K562 (cell line): ENCODE measurements at regions not wholly inside any gene's neighbourhood (a gene's known extent, or its start where the extent isn't known, plus 50 kb on each side); places are given as distances from the start of the nearest gene placed in this dataset.

ENCODE experiments used
- ATAC-seq: fragments of 200-7000 bp; cut with Tn5 transposase; 3 replicates; pipeline ENCODE4 v1.9.1; 2020; ENCODE audit warnings: moderate library complexity
- BruUV-seq: library from RNA; stranded (reverse); fragments of 400-500 nt; replicated peaks from 2 replicates; lab custom pipeline; 2021; lab: Mats Ljungman, UMichigan
- CTCF ChIA-PET: fragments of 300-600 bp; formaldehyde crosslinking; extraction: SDS; loops from one replicate; lab custom pipeline; 2021; ENCODE audit warnings: low intra/inter-chr PET ratio; lab: Yijun Ruan, JAX
- POLR2A ChIA-PET: fragments of 300-600, 350-650 bp; sonication (Branson Sonifier 250); formaldehyde crosslinking; extraction: SDS; loops from one replicate; lab custom pipeline; 2021; ENCODE audit warnings: antibody characterized with exemption, inconsistent platforms; lab: Yijun Ruan, JAX
- DNase-seq, 4 experiments: peaks; one replicate each; pipeline versions ENCODE4 v3.0.0 to v3.0.0-alpha.2; 2011 to 2018; ENCODE audit warnings: low spot score in 3 of 4, mixed read lengths in 3 of 4; ENCODE audit errors: extremely low read depth in 1 of 4
- FAIRE-seq: peaks from 2 replicates; lab custom pipeline; 2011; peaks lifted over from hg19 to GRCh38; lab: Jason Lieb, UNC
- H2AFZ ChIP-seq: 2 replicates; pipeline ENCODE4 v1.6.0; 2011; ENCODE audit warnings: low read depth, low read length, control low read depth, inconsistent platforms
- H3K27ac ChIP-seq: fragments of 200-600 bp; 3 replicates; pipeline ENCODE4 v1.8.0; 2011; ENCODE audit warnings: low read depth, mild to moderate bottlenecking, control low read depth, inconsistent platforms, low read length, moderate library complexity, mixed read lengths; ENCODE audit errors: extremely low read depth
- H3K27me3 ChIP-seq, 2 experiments: fragments of 300-600 bp in 1 of 2; 2 replicates in 1 of 2; 3 replicates in 1 of 2; pipeline versions ENCODE4 v1.6.0 to v1.8.0; 2011; ENCODE audit warnings: inconsistent platforms in 2 of 2, low read length in 2 of 2, mild to moderate bottlenecking in 1 of 2, mixed read lengths in 1 of 2, moderate library complexity in 1 of 2; ENCODE audit not compliant: control insufficient read depth in 2 of 2, insufficient read depth in 2 of 2
- H3K36me3 ChIP-seq: fragments of 300-600 bp; 3 replicates; pipeline ENCODE4 v1.8.0; 2011; ENCODE audit warnings: mild to moderate bottlenecking, low read length, inconsistent platforms; ENCODE audit not compliant: control insufficient read depth, insufficient read depth
- H3K4me1 ChIP-seq, 2 experiments: fragments of 200-600 bp in 1 of 2; replicated peaks in 1 of 2; 2 replicates in 1 of 2; 3 replicates in 1 of 2; pipeline versions ENCODE4 v1.5.1 to v1.8.0; 2011; ENCODE audit warnings: inconsistent platforms in 2 of 2, low read length in 2 of 2, mild to moderate bottlenecking in 1 of 2, mixed read lengths in 1 of 2, moderate library complexity in 1 of 2; ENCODE audit not compliant: control insufficient read depth in 2 of 2, insufficient read depth in 2 of 2
- H3K4me2 ChIP-seq: 2 replicates; pipeline ENCODE4 v1.6.1; 2011; ENCODE audit warnings: low read length, control low read depth, inconsistent platforms, mixed read lengths; ENCODE audit not compliant: insufficient read depth
- H3K4me3 ChIP-seq: fragments of 200-600 bp; sonication (generic), shearing (Covaris generic); 2 replicates; pipeline ENCODE4 v1.5.1; 2016; ENCODE audit warnings: control low read depth, inconsistent platforms
- H3K79me2 ChIP-seq: fragments of 200-600 bp; 3 replicates; pipeline ENCODE4 v1.8.0; 2011; ENCODE audit warnings: low read length, inconsistent platforms; ENCODE audit not compliant: control insufficient read depth, insufficient read depth
- H3K9ac ChIP-seq, 2 experiments: 2 replicates each; pipeline versions ENCODE4 v1.6.0 to v1.6.1; 2011; ENCODE audit warnings: low read depth in 2 of 2, low read length in 2 of 2, control low read depth in 1 of 2, inconsistent platforms in 1 of 2, mild to moderate bottlenecking in 1 of 2, mixed read lengths in 1 of 2; ENCODE audit not compliant: insufficient read depth in 1 of 2
- H3K9me1 ChIP-seq: one replicate; pipeline ENCODE4 v1.6.0; 2011; ENCODE audit warnings: inconsistent platforms, mild to moderate bottlenecking, low read length, moderate library complexity; ENCODE audit not compliant: control insufficient read depth, insufficient read depth
- H3K9me3 ChIP-seq: replicated peaks from 2 replicates; pipeline ENCODE4 v1.5.1; 2011; ENCODE audit warnings: low read depth, low read length, inconsistent platforms; ENCODE audit not compliant: control insufficient read depth, insufficient read depth
- H4K20me1 ChIP-seq: replicated peaks from 2 replicates; pipeline ENCODE4 v1.6.1; 2011; ENCODE audit warnings: low read length, inconsistent platforms, mixed read lengths; ENCODE audit not compliant: control insufficient read depth, insufficient read depth
- C11orf30 ChIP-seq: fragments of 450-650 bp; IDR thresholded peaks from 2 replicates; pipeline ENCODE4 v1.6.1; 2016; ENCODE audit warnings: low read depth, mild to moderate bottlenecking
- DACH1 ChIP-seq: fragments of 450-650 bp; IDR thresholded peaks from 2 replicates; pipeline ENCODE4 v1.6.1; 2018; ENCODE audit not compliant: partially characterized antibody
- EP400 ChIP-seq: fragments of 450-650 bp; IDR thresholded peaks from 2 replicates; pipeline ENCODE4 v1.6.1; 2017; ENCODE audit warnings: antibody characterized with exemption, mild to moderate bottlenecking, moderate library complexity
- ETS2 ChIP-seq: IDR thresholded peaks from 2 replicates; pipeline ENCODE4 v1.6.1; 2016; ENCODE audit warnings: borderline replicate concordance, missing genetic modification characterization, mild to moderate bottlenecking, moderate library complexity, missing compliant biosample characterization; ENCODE audit not compliant: poor library complexity, severe bottlenecking
- MLX ChIP-seq, 2 experiments: fragments of 450-650 bp in 1 of 2; sonication (generic) in 1 of 2; formaldehyde crosslinking; conservative IDR thresholded peaks; 2 replicates each; pipeline versions ENCODE4 v1.4.0 to v1.8.1; 2020 to 2022; ENCODE audit warnings: mild to moderate bottlenecking in 1 of 2, missing genetic modification reagents in 1 of 2
- PRMT5 ChIP-seq: sonication (generic); formaldehyde crosslinking; IDR thresholded peaks from 2 replicates; pipeline ENCODE4 v1.5.0; 2020; ENCODE audit warnings: missing genetic modification reagents
- RBM25 ChIP-seq: fragments of 200-400 bp; formaldehyde crosslinking; IDR thresholded peaks from 2 replicates; pipeline ENCODE4 v1.6.1; 2018; ENCODE audit warnings: low read length, low read depth, moderate library complexity; ENCODE audit not compliant: severe bottlenecking
- RHOXF2B ChIP-seq: fragments of 250-450 bp; sonication (Bioruptor Pico); conservative IDR thresholded peaks from 2 replicates; pipeline ENCODE4 v1.5.1; 2021
- THAP12 ChIP-seq: fragments of 250-450 bp; sonication (Bioruptor Pico); IDR thresholded peaks from 2 replicates; pipeline ENCODE4 v1.9.0; 2021; ENCODE audit warnings: mild to moderate bottlenecking, inconsistent platforms
- WGBS: fragments of 100-300 bp; shearing (Covaris generic); methylation state at CpG from one replicate; pipeline ENCODE4 v1.1.6; 2016; ENCODE audit warnings: low coverage, mixed read lengths; ENCODE audit not compliant: insufficient coverage; ENCODE audit errors: missing lambda C conversion rate; 5-methylcytosine and 5-hydroxymethylcytosine counted together
- in situ Hi-C: fragments of 300-500 bp; cut with MboI; formaldehyde crosslinking; loops from 4 replicates; pipeline ENCODE4 v1.15.0; 2018; ENCODE audit warnings: inconsistent platforms, mixed read lengths
- intact Hi-C: fragments of 100-400 bp; cut with micrococcal nuclease; formaldehyde crosslinking; loops from 2 replicates; pipeline ENCODE4 v1.14.2; 2022

- Histone ChIP-seq H4K20me1 (no peaks in the 10 kb centered on the region), H3K4me1 (no peaks in the 10 kb centered on the region), H3K27me3 (no peaks in the 10 kb centered on the region), H3K27ac (no peak overlapping the region), H2AFZ (no peak overlapping the region), H3K9me3 (no peaks in the 10 kb centered on the region), H3K4me3 (no peak overlapping the region), H3K79me2 (no peaks in the 10 kb centered on the region), H3K9ac (no peak overlapping the region), H3K4me2 (no peak overlapping the region), H3K36me3 (no peaks in the 10 kb centered on the region), H3K9me1 (no peaks in the 10 kb centered on the region)
- POLR2A ChIA-PET, result no interaction called here
- TF ChIP-seq RHOXF2B (no peak), C11orf30 (no peak), ETS2 (no peak)
- DNase-seq (no peak), FAIRE-seq (no peak), ATAC-seq (no peak)
- 3% methylated on average over 6 of the region's 6 CpGs for WGBS
- intact Hi-C loops, result no loop called here
- CTCF ChIA-PET, result no interaction called here
- in situ Hi-C loops, result no loop called here
- BruUV-seq, result no TSS peak
Observed at GRCh38 chr5:167905919-167906853, 385.3 kb upstream of the WWC1 start.

GRCh38 chr5:167908606-167909005 lies 382.8 kb upstream of the WWC1 start:
- in situ Hi-C loops (no loop called here), intact Hi-C loops (no loop called here)
- Histone ChIP-seq H3K9ac (no peak overlapping the region), H3K27me3 (no peaks in the 10 kb centered on the region), H3K4me1 (no peaks in the 10 kb centered on the region), H3K36me3 (no peaks in the 10 kb centered on the region), H3K27ac (no peak overlapping the region), H4K20me1 (no peaks in the 10 kb centered on the region), H3K79me2 (no peaks in the 10 kb centered on the region), H3K4me3 (no peak overlapping the region), H3K9me3 (no peaks in the 10 kb centered on the region), H3K4me2 (no peak overlapping the region), H3K9me1 (no peaks in the 10 kb centered on the region), H2AFZ (no peak overlapping the region)
- ChIA-PET CTCF (no interaction called here), POLR2A (no interaction called here)
- no TSS peak for BruUV-seq
- DNase-seq (no peak), ATAC-seq (no peak), FAIRE-seq (no peak)
- TF ChIP-seq RBM25 (no peak), EP400 (no peak), DACH1 (no peak), THAP12 (no peak), MLX (CRISPR knock-in tag; conservative IDR thresholded peaks at IDR 0.05) (no peak), PRMT5 (CRISPR knock-in tag) (no peak)
